ENCODE measurements at regions not wholly inside any gene's neighbourhood (a gene's known extent, or its start where the extent isn't known, plus 50 kb on each side); places are given as distances from the start of the nearest gene placed in this dataset.

DNA sequence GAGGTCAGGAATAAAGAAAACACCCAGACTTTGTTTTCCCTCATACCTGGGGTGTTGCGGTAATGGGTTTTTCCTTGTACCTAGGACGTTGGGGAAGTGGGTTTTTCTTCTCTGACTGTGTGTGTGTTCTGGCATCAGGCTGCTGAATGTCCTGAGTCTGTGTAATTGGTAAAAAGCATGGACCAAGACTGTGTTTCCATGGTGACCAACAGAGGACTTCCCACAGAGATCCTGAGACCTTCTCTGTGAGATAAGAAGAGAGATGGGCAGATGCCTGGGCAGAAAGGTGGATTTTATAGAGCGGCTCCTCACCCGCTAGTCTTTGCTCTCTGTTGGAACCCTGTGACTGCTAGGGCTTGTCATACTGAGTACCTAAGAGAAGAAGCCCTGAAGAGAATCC lies 135.4 kb upstream of the GGTLC1 start:
- TF ChIP-seq, protein P1, sequence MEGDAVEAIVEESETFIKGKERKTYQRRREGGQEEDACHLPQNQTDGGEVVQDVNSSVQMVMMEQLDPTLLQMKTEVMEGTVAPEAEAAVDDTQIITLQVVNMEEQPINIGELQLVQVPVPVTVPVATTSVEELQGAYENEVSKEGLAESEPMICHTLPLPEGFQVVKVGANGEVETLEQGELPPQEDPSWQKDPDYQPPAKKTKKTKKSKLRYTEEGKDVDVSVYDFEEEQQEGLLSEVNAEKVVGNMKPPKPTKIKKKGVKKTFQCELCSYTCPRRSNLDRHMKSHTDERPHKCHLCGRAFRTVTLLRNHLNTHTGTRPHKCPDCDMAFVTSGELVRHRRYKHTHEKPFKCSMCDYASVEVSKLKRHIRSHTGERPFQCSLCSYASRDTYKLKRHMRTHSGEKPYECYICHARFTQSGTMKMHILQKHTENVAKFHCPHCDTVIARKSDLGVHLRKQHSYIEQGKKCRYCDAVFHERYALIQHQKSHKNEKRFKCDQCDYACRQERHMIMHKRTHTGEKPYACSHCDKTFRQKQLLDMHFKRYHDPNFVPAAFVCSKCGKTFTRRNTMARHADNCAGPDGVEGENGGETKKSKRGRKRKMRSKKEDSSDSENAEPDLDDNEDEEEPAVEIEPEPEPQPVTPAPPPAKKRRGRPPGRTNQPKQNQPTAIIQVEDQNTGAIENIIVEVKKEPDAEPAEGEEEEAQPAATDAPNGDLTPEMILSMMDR (IDR thresholded peaks at IDR 0.05) = no peak
- TF ChIP-seq POLR2A (IDR thresholded peaks at IDR 0.05) = no peak

Data from gastroesophageal sphincter (tissue), 3 donors.